ENCODE measurements at regions not wholly inside any gene's neighbourhood (a gene's known extent, or its start where the extent isn't known, plus 50 kb on each side); places are given as distances from the start of the nearest gene placed in this dataset.

DNA sequence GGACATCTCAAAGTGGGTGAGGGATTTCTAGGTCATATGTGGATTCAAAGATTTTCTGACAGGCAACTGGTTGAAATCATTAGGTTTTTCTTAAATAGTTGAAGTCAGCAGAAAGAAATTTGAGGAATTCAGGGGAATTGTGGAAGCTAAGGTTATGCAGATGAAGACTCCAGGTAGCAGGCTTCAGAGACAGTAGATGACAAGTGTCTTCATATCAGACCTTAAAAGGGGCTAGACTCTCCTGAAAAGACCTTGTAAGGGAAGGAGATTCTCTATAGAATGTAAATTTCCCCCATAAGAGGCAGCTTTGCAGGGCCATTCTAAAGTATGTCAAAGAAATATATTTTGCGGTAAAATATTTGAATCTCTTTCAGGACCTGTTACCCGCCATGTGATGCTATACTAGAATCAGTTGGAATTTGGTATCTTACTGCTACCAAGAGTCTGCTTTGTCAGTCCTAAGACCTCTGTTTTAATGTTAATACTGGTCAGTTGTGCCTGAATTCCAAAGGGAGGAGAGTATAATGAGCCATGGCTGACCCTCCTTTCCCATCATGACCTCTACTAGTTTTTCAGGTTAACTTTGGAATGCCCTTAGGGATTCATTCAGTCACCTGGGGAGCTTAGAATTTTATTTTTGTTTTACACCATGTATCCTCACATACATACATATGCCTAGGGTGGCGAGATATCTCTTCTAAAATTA, 1115.5 kb upstream of the SLC10A2 start:
- no peak overlapping the region for H3K4me3 ChIP-seq
- H3K27ac ChIP-seq = no peak overlapping the region

DNA sequence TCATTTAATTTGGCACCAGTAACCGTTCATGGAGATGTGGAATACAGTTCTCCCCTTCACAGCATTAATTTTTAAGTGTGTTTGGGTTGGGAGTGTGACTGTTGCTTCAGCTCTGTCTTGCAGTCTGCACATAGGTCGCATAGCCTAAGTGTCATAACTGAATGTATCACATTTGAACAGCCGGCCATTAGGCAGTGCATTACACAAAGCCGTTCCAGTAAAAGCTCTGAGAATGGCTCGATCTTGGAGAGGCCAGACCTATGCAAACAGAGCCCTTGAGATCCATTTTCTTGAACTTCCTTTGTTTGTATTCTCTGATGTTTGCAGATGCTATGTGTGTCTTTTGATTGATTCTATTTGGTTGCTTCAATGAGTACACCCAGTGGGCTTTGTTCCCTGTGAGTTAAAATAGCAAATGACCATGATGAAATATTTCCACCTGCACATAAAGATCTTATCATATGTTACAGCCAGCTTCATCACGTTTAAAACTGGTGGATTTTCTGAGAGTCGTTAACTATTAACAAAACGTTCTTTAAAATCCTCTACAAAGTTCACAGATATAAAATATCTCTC, 1104.9 kb upstream of the SLC10A2 start:
- no peak overlapping the region for H3K27ac ChIP-seq
- no peak overlapping the region for H3K4me3 ChIP-seq

DNA sequence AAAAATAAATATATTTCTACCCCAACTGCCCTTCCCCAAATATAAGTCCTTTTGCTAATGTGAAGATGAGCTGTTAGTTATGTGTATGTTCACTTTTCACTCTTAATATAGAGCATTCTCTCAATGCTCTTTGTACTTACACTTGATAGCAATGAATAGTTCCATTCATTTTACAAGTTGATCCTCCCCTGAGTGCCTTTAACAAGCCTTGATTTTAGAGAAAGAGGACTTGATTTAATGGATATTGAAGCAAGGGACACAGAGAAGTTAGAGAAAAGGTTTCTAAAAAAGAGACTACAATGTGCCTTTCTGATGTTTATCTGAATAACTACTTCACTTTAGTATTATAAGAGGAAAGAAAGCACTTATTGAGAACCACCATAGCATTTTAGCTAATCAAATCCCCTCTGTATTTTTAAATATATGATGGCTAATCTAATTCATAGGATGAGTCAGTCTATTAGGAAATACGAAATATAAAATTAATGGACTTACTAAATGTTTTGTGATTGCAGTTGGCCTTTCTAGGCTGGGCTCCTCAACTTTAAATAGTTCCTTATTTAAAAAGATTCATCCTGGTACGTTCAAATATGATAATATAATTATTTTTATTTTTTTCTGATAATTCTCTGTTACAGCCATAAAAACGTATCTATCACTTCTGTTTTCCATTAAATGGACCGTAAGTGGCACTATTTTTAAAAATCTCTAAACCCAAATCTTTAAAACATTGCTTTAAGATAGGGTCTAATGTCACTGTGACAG, 1097.8 kb upstream of the SLC10A2 start:
- Histone ChIP-seq H3K4me3 (no peak overlapping the region), H3K27ac (no peak overlapping the region)

DNA sequence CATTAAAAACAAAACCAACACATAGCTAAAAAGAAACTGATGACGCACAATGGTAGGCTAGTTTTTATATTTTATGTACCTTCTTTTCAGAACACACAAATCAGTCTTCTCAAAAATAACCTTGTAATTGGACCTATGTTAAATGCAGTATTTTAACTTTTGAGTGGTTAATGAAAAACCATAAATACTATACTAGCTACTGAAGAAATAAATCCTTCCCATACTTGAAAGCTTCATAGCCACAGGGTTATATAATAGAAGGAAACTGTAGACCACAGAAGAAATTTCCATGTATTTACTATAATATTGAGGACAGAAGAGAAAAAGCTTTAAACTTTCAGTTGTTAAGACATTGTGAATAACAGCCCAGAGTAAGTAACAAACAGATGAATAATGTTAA, 1094.3 kb upstream of the SLC10A2 start:
- Histone ChIP-seq H3K27ac (no peak overlapping the region), H3K4me3 (no peak overlapping the region)

DNA sequence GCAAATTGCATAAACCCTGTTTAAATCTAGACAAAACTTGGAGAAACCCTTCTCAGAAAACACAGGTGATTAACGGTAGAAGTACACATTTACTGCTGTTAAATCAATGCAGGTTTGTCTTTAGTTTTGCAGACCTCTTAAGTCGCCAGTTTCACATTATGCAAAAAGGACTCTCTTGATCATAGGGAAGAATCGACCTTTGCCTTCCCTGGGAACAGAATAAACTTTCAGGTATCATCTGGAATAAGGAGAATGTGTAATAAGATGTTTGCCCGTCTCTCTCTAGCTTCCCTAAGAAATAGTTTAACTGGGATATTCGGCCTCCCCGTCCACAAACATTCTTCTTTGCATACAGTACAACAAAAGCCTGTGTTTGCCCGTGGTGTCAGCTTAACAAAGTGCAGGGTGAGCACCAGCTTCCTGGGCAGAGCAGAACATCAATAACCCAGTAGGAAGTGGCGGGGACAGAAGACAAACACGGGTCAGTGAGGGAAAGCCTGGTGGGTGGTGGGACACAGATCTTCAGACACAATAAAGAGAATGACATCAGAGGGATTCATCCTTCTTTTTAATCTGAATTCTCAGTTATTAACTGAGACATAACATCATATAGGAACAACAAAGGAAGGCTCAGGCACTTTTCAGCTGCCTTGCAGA, 1077.7 kb upstream of the SLC10A2 start:
- Histone ChIP-seq H3K4me3 (no peak overlapping the region), H3K27ac (no peak overlapping the region)

DNA sequence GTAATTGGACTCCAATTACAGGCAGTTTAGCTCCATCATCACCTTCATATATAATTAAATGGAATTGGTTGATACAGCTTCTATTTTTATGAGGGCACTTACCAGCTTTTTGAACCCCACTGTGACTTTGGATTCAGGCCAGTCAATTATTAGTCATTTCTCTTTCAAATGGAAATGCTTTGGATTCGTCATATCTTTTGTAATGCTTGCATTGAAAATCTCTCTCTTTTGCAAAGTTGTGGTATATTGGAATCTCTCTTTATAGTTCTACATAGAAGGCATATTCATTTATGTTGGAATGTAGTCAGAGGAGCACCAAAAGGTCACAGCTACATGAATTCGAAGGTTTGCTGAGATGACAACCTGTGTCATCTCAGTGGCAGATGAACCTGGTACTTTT, 1074.3 kb upstream of the SLC10A2 start:
- no peak overlapping the region for H3K4me3 ChIP-seq
- no peak overlapping the region for H3K27ac ChIP-seq

DNA sequence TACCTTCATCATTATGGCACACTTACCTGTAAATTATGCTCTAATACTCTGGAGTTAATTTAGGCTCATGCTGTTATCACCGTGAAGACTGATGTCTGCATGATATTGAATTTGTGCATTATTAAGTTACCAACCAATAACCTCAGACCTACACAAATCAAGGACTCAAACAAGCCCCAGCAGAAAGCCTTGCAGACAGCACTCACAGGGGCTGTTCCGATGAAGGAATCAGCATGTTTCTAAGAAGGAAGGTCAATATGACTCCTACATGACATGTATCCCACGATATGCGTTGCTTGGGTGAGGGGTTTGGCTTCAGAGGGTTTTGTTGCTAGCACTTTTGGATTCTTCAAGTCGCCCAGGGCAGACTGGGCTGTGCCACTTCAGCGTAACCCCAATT, 1071.2 kb upstream of the SLC10A2 start:
- no peak overlapping the region for H3K4me3 ChIP-seq

DNA sequence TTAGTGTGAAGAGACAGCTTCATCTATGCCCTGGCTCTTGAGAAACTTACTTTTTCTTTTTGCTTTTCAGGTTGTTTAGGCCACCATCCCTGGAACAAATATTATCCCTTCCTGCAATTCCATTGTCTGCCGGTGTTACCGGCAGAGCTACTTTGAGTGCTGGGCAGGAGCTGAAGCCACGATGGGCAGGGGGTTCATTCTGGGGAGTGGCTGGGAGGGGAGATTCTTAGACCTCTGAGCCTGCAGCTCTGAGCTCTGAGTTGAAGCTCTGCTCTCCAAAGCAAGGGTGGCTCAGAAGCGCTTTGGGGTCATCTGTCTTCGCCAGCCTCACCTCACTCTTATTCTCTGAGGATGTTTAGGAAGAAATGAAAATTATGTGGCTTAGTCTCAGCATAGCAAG, 1066.6 kb upstream of the SLC10A2 start:
- H3K27ac ChIP-seq = no peak overlapping the region
- no peak overlapping the region for H3K4me3 ChIP-seq

More for the DNA sequence above, 1071.2 kb upstream of the SLC10A2 start:
- H3K27ac ChIP-seq = no peak overlapping the region

DNA sequence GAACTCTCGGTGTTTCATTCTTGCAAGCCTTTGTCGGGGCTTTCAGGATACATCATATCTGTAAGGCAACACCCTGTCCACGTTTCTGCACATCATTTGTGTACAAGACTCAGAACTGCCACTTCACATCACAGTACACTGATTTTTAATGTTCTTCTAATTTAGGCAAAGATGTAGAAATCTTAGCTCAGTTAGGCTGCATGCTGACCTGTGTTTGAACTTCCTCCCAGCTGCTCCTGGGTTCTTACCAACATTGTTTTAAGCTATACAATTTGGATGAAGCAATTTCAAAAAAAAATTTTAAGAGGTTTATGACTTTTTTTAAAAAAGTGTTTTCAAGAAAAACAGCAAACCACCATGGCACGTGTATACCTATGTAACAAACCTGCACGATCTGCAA, 1047.9 kb upstream of the SLC10A2 start:
- Histone ChIP-seq H3K4me3 (no peak overlapping the region), H3K27ac (no peak overlapping the region)

DNA sequence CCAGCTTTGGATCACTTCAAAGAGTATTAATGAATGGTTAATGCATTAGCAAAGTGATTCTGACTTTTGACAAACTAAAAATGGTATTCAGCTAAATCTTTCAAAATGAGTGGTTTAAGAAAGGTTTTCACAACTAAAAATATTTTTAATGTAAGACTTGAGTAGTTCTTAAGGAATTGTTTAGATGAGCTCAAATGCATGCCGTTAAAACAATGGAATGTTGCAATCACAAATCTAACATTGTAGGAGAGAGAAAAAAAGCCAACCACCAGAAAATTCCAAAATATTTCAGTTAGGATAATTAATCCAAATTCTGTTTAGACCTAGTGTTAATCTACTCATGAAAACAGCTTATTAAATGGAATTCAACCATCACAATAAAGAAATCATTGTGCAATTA, 1044.8 kb upstream of the SLC10A2 start:
- Histone ChIP-seq H3K4me3 (no peak overlapping the region), H3K27ac (no peak overlapping the region)

DNA sequence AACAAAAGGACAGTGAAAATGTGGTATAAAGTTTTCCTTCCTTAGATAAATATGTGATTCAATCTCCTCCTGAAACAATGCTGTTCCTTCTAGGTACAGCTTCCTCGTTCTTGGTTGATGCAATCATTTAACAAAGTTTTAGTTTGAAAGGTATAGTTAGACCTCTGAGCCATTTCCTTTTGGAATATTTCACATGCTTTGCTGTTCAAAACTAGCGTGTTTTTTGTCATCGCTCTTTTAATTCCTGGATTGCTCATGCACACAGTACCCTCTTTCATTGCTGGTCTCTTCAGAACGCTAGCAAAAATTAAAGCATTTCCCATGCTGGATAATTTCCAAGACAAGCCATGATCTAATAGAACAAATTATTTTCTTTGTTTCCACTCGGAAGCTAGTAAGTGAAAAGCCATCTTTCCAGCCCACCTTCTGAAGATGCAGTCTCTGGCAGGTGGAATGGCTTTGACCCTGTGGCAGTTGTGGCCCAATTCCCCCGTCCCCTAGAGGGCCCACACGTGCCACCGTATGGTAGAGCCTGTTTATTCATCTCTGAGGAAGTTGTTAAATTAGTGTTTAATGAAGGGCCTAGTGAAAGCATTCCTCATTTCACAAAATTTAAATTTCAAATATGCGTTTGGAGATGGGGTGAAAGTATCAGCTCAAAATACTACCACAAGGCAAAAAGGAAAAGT, 1040.6 kb upstream of the SLC10A2 start:
- no peak overlapping the region for H3K27ac ChIP-seq
- no peak overlapping the region for H3K4me3 ChIP-seq

DNA sequence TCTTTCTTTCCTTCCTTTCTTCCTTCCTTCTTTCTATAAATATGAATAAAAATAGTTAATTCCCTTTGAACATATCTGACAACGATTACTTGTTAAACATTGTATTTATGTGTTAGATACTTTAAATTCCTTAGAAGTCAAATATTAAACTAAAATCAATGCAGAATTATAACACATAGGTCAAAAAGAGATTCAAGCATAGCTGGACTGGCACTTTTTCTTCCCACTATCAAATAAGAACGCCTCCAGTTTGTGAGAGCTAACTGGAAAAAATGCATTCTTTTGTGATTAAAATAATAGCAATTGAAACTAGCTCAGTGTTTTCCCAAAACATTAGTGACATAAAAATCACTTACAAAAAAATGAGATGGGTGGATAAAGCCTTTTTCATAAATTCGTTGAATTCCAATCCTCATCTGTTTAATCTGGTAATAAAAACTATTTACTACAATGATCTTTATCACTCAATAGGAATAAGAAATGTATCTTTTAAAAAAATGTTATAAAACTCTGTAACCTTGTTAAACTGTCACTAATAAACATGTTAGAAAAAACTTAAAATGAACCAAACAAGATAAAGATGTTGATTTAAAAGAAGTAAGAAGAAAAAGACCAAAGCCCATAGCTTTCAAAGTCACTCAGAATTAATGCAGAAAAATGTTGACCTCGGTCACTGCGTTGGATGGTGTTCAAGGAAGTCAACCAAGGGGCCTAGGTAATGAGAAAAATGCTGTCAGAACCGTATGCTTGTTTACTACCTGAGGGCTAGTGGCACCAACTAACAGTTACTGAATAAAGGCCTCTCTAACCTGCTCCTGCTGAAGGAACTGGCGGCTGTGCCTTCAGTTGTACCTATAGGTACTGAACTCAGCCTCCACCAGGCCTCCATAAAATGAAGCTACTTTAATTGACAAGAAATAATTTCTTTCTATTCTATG, 1039.5 kb upstream of the SLC10A2 start:
- H3K4me3 ChIP-seq = no peak overlapping the region
- no peak overlapping the region for H3K27ac ChIP-seq

DNA sequence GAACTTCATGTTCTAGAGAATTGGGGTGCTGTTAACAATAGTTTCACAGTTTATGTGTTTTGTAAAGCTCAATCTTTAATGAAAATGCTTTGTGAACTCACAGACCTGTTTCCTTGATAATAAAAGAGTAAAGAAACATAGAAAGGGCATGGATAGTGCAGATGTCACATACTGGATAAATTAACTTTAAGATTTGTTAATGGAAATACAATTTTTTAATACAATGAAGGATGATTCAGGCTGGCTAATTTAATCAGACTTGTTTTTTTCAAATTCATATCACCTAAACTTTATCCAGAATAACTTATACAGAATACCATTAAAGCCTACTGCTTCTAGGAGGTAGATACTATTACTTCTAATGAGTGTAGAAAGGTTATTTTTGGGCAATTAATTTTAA, 1033.5 kb upstream of the SLC10A2 start:
- Histone ChIP-seq H3K27ac (no peak overlapping the region), H3K4me3 (no peak overlapping the region)

DNA sequence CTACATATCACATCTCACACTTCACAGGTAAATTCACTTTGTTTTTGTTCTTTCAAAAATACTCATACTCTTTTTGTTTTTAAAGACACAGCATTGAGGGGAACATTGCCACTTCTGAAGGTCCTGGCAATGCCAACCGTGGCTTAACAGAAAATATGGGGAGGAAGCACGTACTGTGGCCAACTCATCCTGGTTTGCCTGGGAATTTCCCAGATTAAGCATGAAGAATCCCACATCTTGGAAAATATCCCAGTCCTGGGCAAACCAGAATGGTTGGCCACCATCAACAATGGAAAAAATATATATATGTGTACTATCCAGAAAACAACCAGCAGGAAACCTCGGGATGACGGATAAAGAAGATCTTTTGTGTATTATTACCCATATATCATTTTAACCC, 1032.2 kb upstream of the SLC10A2 start:
- Histone ChIP-seq H3K4me3 (no peak overlapping the region), H3K27ac (no peak overlapping the region)

DNA sequence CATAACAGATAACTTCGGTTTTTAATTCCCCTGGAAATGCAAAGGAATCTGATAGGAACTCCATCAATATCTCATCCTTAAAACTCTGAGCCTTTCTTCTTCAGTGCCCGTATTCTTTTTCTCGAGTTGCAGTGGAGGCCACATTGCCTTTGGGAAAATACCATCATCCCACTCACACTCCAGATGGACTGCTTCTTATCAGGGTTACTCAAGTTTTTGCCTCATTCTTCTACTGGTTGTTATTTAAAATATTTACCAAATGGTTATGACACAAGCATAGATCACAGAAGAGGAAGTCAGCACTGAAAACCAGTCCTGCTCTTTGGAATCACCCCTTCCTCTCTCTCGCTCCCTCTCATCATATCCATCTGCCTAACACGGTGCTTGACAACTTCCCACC, 1020.5 kb upstream of the SLC10A2 start:
- H3K4me3 ChIP-seq = no peak overlapping the region

DNA sequence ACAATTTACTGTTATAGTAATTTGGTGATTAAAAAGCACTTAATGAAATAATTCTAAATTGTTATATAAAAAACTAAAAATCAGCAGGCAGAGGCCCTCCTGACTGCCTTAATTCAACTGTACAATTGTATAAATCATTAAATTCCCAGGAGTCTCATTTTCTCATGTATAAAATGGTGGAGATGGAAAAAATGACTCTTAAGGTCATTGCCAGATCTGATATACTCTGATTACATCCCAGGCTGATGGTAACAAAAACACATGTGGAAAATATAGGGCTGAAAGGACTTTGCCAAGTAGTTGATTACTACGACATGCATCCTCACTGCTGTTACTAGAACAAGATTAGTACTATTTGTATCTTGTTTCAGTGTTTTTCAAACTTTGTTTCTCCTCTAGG, 1020.0 kb upstream of the SLC10A2 start:
- Histone ChIP-seq H3K27ac (no peak overlapping the region), H3K4me3 (no peak overlapping the region)

More for the DNA sequence above, 1020.5 kb upstream of the SLC10A2 start:
- H3K27ac ChIP-seq = no peak overlapping the region

DNA sequence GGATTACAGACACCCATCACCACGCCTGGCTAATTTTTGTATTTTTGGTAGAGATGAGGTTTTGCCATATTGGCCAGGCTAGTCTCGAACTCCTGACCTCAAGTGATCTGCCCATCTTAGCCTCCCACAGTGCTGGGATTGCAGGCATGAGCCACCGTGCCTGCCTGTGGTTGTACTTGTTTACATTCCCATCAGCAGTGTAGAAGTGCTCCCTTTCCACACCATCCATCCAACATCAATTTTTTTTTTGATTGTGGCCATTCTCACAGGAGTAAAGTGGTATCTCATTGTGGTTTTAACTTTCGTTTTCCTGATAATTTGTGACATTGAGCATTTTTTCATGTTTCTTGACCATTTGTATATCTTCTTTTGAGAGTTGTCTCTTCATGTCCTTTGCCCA, 1019.4 kb upstream of the SLC10A2 start:
- H3K27ac ChIP-seq = no peak overlapping the region
- no peak overlapping the region for H3K4me3 ChIP-seq

DNA sequence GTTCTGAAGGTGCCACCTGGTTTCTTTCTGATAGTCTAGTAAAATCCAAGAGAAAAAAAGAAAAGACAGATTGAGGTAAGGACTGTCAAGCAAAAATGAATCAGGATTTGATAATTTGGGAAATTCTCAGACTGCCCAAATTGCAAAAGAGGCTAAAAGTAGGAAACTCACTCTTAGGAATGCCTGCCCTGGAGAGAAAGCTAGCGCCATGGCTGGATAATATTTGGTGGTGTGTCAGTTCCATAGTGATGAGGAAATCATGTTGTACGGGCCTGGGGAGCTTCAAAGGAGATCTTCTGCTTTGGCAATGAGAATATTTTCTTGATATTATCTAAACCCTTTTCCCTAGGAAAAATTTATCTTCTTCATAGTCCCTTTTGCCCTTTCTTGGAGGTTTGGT, 1008.1 kb upstream of the SLC10A2 start:
- no peak overlapping the region for H3K4me3 ChIP-seq

DNA sequence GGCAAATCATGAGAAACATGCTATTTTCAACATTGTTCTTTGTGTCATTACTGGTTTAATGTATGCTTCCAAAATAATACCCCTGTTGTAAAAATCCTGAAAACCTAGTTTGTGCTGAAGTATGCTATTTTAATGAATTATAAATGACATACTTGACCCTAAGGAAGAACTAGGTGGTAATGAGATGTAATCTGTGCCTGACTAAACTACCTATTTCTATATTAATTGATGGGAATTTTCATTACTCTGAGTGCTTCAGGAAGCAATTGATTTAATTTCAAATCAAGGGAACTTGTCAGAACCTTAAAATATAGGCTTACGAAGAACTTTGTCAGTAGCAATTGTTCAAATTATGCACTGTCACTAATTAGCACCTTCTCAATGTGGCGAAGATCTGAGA, 1005.6 kb upstream of the SLC10A2 start:
- Histone ChIP-seq H3K4me3 (no peak overlapping the region), H3K27ac (no peak overlapping the region)

More for the DNA sequence above, 1008.1 kb upstream of the SLC10A2 start:
- no peak overlapping the region for H3K27ac ChIP-seq
